ENCODE measurements at regions not wholly inside any gene's neighbourhood (a gene's known extent, or its start where the extent isn't known, plus 50 kb on each side); places are given as distances from the start of the nearest gene placed in this dataset.
"Not testable (repeated sequence)": the region's sequence is repeated elsewhere in the genome, so short reads cannot be mapped to it uniquely, and the experiment has no call there.

DNA sequence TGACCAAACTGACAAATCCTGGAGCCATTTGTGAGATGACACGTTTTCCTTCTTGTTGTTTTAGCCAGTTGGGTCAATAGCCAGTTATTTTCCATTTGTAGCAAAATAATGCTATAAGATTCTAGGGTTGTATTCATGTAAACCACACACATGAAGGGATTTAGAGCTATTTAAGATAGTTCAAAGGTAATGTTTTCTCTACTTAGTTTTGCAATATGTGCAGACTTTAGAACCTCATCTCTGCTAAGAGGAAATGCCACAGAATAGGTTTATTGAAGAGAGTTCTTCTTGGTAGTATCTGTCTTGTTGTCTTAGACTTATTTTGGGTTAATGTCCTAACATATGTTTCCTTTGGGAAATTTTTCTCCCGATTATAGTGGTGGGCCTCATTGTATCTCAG is 213.5 kb upstream of the RIMS1 start:
- Mint-ChIP-seq H3K36me3 (no peaks in the 10 kb centered on the region), H3K27me3 (no peaks in the 10 kb centered on the region), H3K27ac (no peak overlapping the region), H3K9me3 (peaks cover 0 to 7% (median 0%) of the 10 kb centered on the region in 11 donors), H3K4me3 (no peak overlapping the region), H3K4me1 (no peaks in the 10 kb centered on the region)
- ChIA-PET CTCF (no interaction called here), POLR2A (no interaction called here)
- DNase-seq: no peak
- H3K4me3 ChIP-seq (ENCODE audit: low read length): no peak overlapping the region
- intact Hi-C loops (cut with micrococcal nuclease): no loop called here
- no peaks in the 10 kb centered on the region for H3K27me3 ChIP-seq (ENCODE audit: control insufficient read depth in 2 of 2, insufficient read depth in 2 of 2, low read length in 2 of 2)
- H3K36me3 ChIP-seq (ENCODE audit: control insufficient read depth in 2 of 3, insufficient read depth in 3 of 3, low read length in 3 of 3): no peaks in the 10 kb centered on the region
- H3K4me1 ChIP-seq (ENCODE audit: control insufficient read depth in 2 of 2, insufficient read depth in 2 of 2, low read length in 2 of 2): no peaks in the 10 kb centered on the region
- H3K27ac ChIP-seq (ENCODE audit: low read depth, low read length): no peak overlapping the region
- no peak for ATAC-seq
- H3K9me3 ChIP-seq (ENCODE audit: control insufficient read depth in 2 of 3, low read length in 3 of 3): no peaks in the 10 kb centered on the region

DNA sequence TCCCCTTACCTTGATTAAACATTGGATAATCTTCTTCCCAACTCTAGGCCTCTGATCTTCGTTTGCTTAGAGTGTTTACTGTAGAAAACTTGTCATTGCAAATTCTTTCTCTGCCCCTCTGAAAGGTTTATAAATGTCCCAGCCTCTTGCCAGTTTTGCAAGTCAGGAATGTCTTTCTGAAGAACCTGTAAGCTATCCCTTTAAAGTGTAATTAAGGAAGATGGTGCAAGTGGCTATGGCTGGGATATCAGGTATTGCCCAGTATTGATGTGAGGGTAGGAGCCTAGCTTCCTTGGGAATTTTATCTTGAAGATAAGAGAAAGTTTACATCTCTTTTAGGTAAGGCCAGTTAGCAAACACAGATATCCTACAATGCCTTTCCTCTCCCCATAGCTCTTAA is 211.0 kb upstream of the RIMS1 start:
- ChIA-PET CTCF (no interaction called here), POLR2A (no interaction called here)
- Mint-ChIP-seq H3K27me3 (no peaks in the 10 kb centered on the region), H3K4me3 (no peak overlapping the region), H3K9me3 (peaks cover 0 to 5% (median 0%) of the 10 kb centered on the region in 11 donors), H3K4me1 (no peaks in the 10 kb centered on the region), H3K36me3 (no peaks in the 10 kb centered on the region), H3K27ac (no peak overlapping the region)
- Histone ChIP-seq H3K4me1 (ENCODE audit: control insufficient read depth in 2 of 2, insufficient read depth in 2 of 2, low read length in 2 of 2) (no peaks in the 10 kb centered on the region), H3K36me3 (ENCODE audit: control insufficient read depth in 2 of 3, insufficient read depth in 3 of 3, low read length in 3 of 3) (no peaks in the 10 kb centered on the region), H3K27ac (ENCODE audit: low read depth, low read length) (no peak overlapping the region), H3K9me3 (ENCODE audit: control insufficient read depth in 2 of 3, low read length in 3 of 3) (no peaks in the 10 kb centered on the region), H3K27me3 (ENCODE audit: control insufficient read depth in 2 of 2, insufficient read depth in 2 of 2, low read length in 2 of 2) (no peaks in the 10 kb centered on the region), H3K4me3 (ENCODE audit: low read length) (no peak overlapping the region)
- ATAC-seq (no peak), DNase-seq (no peak)
- intact Hi-C loops (cut with micrococcal nuclease): no loop called here

DNA sequence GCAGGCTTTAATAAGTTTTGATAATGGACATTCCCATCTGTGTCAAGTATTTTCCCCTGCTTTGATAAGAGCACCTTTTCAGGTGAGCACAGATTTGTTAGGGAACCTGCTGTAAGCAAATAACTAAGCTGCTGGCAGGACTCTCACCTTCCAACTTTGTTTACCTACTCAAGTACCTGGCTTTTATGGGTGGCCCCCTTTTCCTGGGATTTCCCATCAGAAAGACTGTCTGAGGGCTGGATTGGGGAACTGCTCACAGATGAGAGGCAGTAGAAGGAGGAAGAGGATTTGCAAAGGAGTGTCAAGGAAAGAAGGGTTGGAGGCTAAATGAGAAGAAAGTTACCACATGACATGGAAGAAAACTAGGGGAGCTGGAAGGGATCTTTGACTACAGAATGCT is 210.1 kb upstream of the RIMS1 start:
- Mint-ChIP-seq H3K27ac (peak overlapping the region in 1 of 9 donors; percentile 14), H3K36me3 (no peaks in the 10 kb centered on the region), H3K9me3 (peaks cover 0 to 5% (median 0%) of the 10 kb centered on the region in 11 donors), H3K4me1 (no peaks in the 10 kb centered on the region), H3K4me3 (no peak overlapping the region), H3K27me3 (no peaks in the 10 kb centered on the region)
- intact Hi-C loops (cut with micrococcal nuclease): no loop called here
- H3K27me3 ChIP-seq (ENCODE audit: control insufficient read depth in 2 of 2, insufficient read depth in 2 of 2, low read length in 2 of 2): no peaks in the 10 kb centered on the region
- DNase-seq (no peak), ATAC-seq (no peak)
- H3K9me3 ChIP-seq (ENCODE audit: control insufficient read depth in 2 of 3, low read length in 3 of 3): no peaks in the 10 kb centered on the region
- no peaks in the 10 kb centered on the region for H3K36me3 ChIP-seq (ENCODE audit: control insufficient read depth in 2 of 3, insufficient read depth in 3 of 3, low read length in 3 of 3)
- H3K27ac ChIP-seq (ENCODE audit: low read depth, low read length): no peak overlapping the region
- H3K4me1 ChIP-seq (ENCODE audit: control insufficient read depth in 2 of 2, insufficient read depth in 2 of 2, low read length in 2 of 2): no peaks in the 10 kb centered on the region
- ChIA-PET POLR2A (no interaction called here), CTCF (no interaction called here)
- H3K4me3 ChIP-seq (ENCODE audit: low read length): no peak overlapping the region

DNA sequence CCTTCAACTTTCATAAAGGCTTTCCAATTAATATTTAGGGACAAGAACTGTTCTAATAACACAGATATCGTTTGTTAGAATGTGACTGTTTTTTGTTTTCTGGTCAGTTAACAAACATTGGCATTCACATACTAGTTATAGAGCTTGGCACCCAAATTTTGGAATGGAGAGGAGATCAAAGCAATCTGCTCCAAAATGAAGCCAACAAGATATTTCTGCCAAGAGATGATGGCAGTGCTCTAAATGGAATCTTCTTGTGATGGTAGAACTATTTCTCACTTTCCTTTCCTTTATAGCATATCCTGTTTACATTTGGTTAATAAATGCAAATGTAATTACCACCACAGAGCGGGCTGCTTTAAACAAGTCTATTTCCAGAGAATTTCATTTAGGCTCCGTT is 208.3 kb upstream of the RIMS1 start:
- H3K4me1 ChIP-seq (ENCODE audit: control insufficient read depth in 2 of 2, insufficient read depth in 2 of 2, low read length in 2 of 2): no peaks in the 10 kb centered on the region
- POLR2A ChIA-PET: no interaction called here
- Mint-ChIP-seq H3K36me3 (no peaks in the 10 kb centered on the region), H3K27me3 (no peaks in the 10 kb centered on the region), H3K4me3 (no peak overlapping the region), H3K27ac (no peak overlapping the region), H3K9me3 (peaks cover 0 to 7% (median 0%) of the 10 kb centered on the region in 11 donors), H3K4me1 (no peaks in the 10 kb centered on the region)
- no peaks in the 10 kb centered on the region for H3K27me3 ChIP-seq (ENCODE audit: control insufficient read depth in 2 of 2, insufficient read depth in 2 of 2, low read length in 2 of 2)
- CTCF ChIA-PET: no interaction called here
- no peaks in the 10 kb centered on the region for H3K9me3 ChIP-seq (ENCODE audit: control insufficient read depth in 2 of 3, low read length in 3 of 3)
- no peak for ATAC-seq
- no peak overlapping the region for H3K27ac ChIP-seq (ENCODE audit: low read depth, low read length)
- intact Hi-C loops (cut with micrococcal nuclease): no loop called here
- no peak overlapping the region for H3K4me3 ChIP-seq (ENCODE audit: low read length)
- no peak for DNase-seq
- H3K36me3 ChIP-seq (ENCODE audit: control insufficient read depth in 2 of 3, insufficient read depth in 3 of 3, low read length in 3 of 3): no peaks in the 10 kb centered on the region

DNA sequence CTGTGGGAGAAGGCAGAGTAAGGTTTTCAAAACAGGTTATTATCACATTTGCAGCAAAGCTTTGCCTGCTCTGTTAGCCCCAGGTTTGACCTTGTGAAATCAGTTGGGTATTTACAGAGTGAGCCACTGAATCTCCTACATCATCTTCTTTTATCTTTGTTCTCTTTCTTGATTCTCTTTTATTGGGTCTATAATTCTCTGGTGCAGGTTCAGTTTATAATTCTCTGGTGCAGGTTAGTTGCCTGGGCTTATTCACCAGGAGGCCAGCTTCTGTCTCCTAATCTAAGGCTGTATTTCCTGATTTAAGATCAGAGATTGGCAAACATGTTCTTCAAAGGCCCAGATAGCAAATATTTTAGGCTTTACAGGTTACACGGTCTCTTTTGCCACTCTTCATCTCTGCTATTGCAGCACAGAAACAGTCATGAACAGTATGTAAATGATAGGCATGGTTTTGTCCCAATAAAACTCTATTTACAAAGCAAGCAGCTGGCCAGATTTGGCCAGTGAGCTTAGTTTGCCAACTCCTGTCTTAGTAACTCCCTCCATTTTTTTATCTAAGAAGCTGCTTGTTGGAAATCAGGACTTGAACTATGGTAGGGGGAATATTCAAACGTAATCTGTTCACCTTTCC is 205.0 kb upstream of the RIMS1 start:
- Mint-ChIP-seq H3K36me3 (no peaks in the 10 kb centered on the region), H3K27ac (no peak overlapping the region), H3K9me3 (peaks cover 0 to 7% (median 0%) of the 10 kb centered on the region in 11 donors), H3K4me3 (no peak overlapping the region), H3K27me3 (no peaks in the 10 kb centered on the region), H3K4me1 (no peaks in the 10 kb centered on the region)
- Histone ChIP-seq H3K27me3 (ENCODE audit: control insufficient read depth in 2 of 2, insufficient read depth in 2 of 2, low read length in 2 of 2) (no peaks in the 10 kb centered on the region), H3K4me3 (ENCODE audit: low read length) (no peak overlapping the region), H3K4me1 (ENCODE audit: control insufficient read depth in 2 of 2, insufficient read depth in 2 of 2, low read length in 2 of 2) (no peaks in the 10 kb centered on the region), H3K36me3 (ENCODE audit: control insufficient read depth in 2 of 3, insufficient read depth in 3 of 3, low read length in 3 of 3) (no peaks in the 10 kb centered on the region), H3K27ac (ENCODE audit: low read depth, low read length) (no peak overlapping the region), H3K9me3 (ENCODE audit: control insufficient read depth in 2 of 3, low read length in 3 of 3) (no peaks in the 10 kb centered on the region)
- no peak for DNase-seq
- no peak for ATAC-seq
- ChIA-PET CTCF (no interaction called here), POLR2A (no interaction called here)
- intact Hi-C loops (cut with micrococcal nuclease): no loop called here

DNA sequence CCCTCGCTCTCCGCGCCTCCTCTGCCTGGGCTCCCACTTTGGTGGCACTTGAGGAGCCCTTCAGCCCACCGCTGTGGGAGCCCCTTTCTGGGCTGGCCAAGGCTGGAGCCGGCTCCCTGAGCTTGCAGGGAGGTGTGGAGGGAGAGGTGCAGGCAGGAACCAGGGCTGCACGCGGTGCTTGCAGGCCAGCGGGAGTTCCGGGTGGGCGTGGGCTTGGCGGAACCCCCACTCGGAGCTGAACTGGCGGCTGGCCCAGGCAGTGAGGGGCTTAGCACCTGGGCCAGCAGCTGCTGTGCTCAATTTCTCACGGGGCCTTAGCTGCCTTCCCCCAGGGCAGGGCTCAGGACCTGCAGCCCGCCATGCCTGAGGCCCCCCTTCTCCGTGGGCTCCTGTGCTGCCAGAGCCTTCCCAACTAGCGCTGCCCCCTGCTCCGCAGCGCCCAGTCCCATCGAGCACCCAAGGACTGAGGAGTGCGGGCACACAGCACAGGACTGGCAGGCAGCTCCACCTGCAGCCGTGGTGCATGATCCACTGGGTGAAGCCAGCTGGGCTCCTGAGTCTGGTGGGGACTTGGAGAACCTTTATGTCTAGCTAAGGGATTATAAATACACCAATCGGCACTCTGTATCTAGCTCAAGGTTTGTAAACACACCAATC is 200.2 kb upstream of the RIMS1 start:
- CTCF ChIA-PET; H3K4me3 Mint-ChIP-seq; H3K27me3 Mint-ChIP-seq; ATAC-seq; H3K4me1 Mint-ChIP-seq; H3K4me1 ChIP-seq (ENCODE audit: control insufficient read depth in 2 of 2, insufficient read depth in 2 of 2, low read length in 2 of 2); H3K9me3 Mint-ChIP-seq; intact Hi-C loops (cut with micrococcal nuclease); H3K27ac ChIP-seq (ENCODE audit: low read depth, low read length); H3K36me3 Mint-ChIP-seq; H3K9me3 ChIP-seq (ENCODE audit: control insufficient read depth in 2 of 3, low read length in 3 of 3); H3K4me3 ChIP-seq (ENCODE audit: low read length); POLR2A ChIA-PET; DNase-seq; H3K27ac Mint-ChIP-seq; H3K36me3 ChIP-seq (ENCODE audit: control insufficient read depth in 2 of 3, insufficient read depth in 3 of 3, low read length in 3 of 3); H3K27me3 ChIP-seq (ENCODE audit: control insufficient read depth in 2 of 2, insufficient read depth in 2 of 2, low read length in 2 of 2): not testable (repeated sequence)

DNA sequence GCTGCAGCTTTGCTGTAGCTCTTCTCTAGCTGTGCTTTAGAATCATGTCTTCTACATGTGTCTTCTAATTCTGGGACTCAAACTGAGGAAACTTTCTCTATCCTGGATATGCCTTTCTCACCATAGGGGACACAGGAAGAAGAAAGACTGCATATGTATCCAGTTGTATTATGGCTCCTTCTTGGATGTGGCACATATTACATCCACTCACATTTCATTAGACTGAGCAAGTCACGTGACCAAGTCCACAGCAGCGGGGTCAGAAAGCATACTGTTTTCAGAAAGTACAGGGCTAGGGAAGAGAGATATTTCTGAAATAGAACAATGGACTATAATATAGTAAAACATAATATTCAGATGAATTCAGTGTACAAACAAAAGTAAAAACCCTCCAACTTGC is 187.6 kb upstream of the RIMS1 start:
- POLR2A ChIA-PET: no interaction called here

More for the DNA sequence above, 187.6 kb upstream of the RIMS1 start:
- Mint-ChIP-seq H3K27me3 (no peaks in the 10 kb centered on the region), H3K27ac (no peak overlapping the region), H3K4me3 (no peak overlapping the region), H3K4me1 (no peaks in the 10 kb centered on the region), H3K36me3 (no peaks in the 10 kb centered on the region), H3K9me3 (peaks cover 0 to 5% (median 2%) of the 10 kb centered on the region in 11 donors)
- no peaks in the 10 kb centered on the region for H3K36me3 ChIP-seq (ENCODE audit: control insufficient read depth in 2 of 3, insufficient read depth in 3 of 3, low read length in 3 of 3)
- intact Hi-C loops (cut with micrococcal nuclease): no loop called here
- DNase-seq (no peak), ATAC-seq (no peak)
- no peaks in the 10 kb centered on the region for H3K27me3 ChIP-seq (ENCODE audit: control insufficient read depth in 2 of 2, insufficient read depth in 2 of 2, low read length in 2 of 2)
- no peaks in the 10 kb centered on the region for H3K4me1 ChIP-seq (ENCODE audit: control insufficient read depth in 2 of 2, insufficient read depth in 2 of 2, low read length in 2 of 2)
- H3K4me3 ChIP-seq (ENCODE audit: low read length): no peak overlapping the region
- H3K27ac ChIP-seq (ENCODE audit: low read depth, low read length): no peak overlapping the region
- no peaks in the 10 kb centered on the region for H3K9me3 ChIP-seq (ENCODE audit: control insufficient read depth in 2 of 3, low read length in 3 of 3)
- CTCF ChIA-PET: no interaction called here
